ENCODE measurements at regions not wholly inside any gene's neighbourhood (a gene's known extent, or its start where the extent isn't known, plus 50 kb on each side); places are given as distances from the start of the nearest gene placed in this dataset.
"Not testable (repeated sequence)": the region's sequence is repeated elsewhere in the genome, so short reads cannot be mapped to it uniquely, and the experiment has no call there.

DNA sequence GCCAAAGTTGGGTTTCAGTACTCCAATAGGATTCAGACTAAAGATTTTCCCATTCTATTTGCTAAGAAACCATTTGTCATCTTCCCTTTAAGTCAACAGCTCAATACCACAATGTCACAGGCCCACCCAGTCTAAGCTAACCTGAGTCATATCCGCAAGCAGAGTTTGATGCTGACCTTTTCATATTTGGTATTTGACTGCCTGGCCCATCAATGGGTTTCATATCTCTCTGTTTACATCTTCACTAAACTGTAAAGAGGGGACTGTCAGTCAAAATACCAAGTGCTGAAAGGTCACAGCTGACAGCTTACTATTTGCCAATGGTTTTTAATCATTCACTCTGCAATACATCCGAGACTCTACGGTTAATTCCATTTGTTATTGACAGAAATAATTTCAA lies 707.5 kb upstream of the ACTRT1 start:
- no peak for DNase-seq

DNA sequence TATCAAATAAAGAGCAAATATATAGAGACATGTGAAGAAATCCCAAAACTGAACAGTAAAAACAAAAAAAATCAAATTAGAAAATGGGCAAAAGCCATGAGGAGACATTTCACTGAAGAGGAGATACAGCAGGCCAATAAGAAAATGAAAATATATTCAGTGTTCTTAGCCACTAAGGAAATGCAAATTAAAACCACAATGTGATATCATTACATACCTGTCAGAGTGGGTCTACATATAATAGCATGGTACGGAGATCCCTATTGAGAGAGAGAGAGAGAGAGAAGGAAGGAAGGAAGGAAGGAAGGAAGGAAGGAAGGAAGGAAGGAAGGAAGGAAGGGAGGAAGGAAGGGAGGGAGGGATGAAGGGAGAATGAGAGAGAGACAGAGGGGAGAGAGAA lies 707.0 kb upstream of the ACTRT1 start:
- DNase-seq: no peak

DNA sequence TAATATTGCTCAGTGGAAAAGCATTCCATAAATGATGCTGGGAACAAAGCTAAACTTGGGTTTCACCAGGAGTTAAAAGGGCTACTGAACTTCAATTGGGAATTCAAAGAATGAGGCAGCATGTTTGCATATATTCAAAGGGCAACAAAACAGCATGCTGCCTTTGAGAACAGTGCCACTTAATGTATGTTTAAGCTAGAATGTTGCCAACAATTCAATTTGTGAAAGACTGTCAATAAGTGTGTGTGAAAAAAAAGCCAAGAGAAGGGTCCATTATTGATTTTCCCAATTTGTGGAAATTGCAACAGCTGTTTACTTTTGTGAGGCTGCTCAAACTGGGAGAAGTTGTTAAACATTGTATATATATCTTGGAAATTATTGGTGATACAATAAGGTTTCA lies 701.9 kb upstream of the ACTRT1 start:
- DNase-seq: no peak

DNA sequence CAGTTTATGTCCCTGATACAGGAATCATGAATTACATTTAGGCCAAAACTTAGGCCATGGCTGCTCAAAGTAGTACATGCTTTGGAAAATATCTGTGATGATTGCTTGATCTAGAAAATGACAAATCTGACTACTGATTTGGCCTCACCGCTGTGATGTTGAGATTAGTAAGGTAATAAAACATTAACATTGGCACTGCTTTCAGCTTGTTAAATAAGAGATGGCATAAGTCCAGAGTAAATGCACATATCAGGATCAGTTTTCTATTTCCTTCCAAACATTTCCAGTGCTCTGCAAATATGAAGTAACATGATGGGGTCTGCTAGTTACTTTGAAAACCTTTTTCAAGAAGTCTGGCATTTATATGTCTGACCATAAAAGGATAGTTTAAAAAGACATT lies 687.3 kb upstream of the ACTRT1 start:
- DNase-seq: no peak

- DNase-seq: no peak
Observed at GRCh38 chrX:128728943-128729342, 676.7 kb upstream of the ACTRT1 start.

DNA sequence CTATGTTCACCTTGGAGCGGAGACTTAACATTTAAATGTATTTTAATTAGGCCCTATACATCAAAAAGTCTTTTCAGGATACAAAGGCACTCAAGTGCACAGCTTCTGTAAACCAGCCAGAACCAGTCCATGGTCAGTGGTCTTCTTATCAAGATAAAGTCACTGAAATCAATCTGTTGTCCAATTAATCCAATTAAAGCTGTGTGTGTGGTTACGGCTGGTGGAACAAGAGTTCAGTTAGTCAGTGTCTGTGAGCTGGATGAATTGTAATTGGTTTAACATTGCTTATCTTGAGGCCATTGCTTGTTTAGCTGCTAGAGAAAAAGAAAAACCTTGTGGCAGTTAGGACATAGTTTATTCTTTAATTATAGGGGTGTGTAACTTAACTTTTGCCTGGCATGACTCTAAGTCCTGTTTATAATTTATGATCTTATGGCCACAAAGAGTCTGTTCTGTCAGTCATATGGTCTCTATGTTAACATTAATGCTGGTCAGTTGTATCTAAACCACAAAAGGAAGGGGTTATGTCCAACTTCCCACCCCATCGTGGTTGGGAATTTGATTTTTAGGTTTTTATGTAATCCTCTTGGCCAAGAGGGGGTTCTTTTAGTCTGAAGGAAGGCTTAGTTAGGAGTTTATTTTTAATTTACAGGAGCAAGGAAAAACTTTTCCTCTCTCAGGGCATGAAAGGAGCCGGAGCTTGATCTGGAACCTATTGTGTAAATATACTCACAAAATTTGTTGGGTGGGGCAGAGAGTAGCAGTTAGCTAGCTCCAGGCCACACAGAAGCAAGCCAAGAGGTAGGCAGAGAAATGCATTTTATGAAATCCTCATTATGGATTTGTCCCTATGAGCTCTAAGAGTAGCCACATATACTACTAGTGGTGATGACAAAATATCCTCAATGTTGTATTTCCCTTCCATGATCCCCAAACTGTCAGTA lies 665.7 kb upstream of the ACTRT1 start:
- DNase-seq: no peak

GRCh38 chrX:128714425-128714824 lies 662.2 kb upstream of the ACTRT1 start:
- no peak for DNase-seq

DNA sequence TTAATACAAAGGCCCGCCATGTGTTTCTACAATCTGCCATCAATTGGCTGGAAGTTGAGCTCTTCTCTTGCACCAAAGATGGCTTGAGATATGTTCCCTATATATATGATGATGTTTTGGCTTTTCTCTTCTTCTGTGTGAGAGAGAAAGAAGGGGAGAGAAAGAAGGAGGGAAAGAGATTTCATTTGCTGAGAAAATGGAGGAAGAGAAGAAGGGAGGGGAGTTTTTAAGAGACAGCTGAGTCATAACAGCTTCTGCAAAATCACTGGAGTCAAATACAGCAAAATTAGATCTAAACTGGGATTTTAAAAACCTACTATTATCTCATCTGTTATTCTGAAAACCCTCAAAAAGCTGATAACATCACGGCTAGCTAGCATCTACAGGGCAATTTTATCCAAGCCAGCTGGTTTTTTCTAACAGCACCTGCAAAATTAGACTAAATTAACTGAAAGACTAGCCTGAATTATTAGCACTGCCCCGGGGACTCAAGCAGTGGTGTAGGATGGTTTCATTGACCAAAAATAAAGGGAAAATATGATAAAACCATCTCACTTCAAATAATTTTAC lies 647.6 kb upstream of the ACTRT1 start:
- no peak for DNase-seq

GRCh38 chrX:128698573-128699181 lies 646.5 kb upstream of the ACTRT1 start:
- no peak for DNase-seq

DNA sequence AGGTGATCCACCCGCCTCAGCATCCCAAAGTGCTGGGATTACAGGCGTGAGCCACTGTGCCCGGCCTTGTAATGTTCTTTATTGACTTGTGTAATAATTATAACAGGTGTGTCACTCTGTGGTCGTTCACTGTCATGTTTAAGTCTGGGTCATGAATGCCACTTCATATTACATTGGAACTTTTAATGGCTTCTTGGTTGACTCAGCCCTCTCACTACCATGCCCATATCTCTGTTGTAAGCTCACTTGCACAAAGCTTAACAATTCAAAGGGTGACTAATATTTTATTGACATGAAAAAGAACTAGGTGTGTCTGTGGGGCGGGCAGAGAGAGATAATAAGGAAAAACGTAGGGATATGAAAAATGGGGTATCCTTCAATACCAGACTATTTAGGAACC lies 639.7 kb upstream of the ACTRT1 start:
- DNase-seq: no peak

DNA sequence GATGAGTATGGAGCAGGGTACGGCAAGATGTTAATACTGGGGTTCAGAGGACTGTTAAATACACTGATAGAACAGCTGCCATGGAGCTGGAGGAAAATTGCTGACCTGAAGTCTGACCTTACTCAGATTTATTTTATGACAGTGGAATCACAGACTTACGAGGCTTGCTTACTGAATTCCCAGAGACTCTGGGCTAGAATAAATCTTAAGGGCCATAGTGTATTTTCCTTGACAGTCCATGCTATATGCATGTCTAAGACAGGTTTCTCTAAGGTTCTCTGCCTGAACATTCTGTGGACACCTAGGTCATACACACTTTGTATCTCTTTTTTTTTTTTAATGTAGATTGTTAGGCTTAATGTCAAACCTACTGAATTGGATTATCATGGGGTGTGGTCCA lies 633.2 kb upstream of the ACTRT1 start:
- no peak for DNase-seq

GRCh38 chrX:128676651-128677050 lies 624.4 kb upstream of the ACTRT1 start:
- DNase-seq: no peak

GRCh38 chrX:128674326-128675086 lies 622.3 kb upstream of the ACTRT1 start:
- not testable (repeated sequence) for DNase-seq

DNA sequence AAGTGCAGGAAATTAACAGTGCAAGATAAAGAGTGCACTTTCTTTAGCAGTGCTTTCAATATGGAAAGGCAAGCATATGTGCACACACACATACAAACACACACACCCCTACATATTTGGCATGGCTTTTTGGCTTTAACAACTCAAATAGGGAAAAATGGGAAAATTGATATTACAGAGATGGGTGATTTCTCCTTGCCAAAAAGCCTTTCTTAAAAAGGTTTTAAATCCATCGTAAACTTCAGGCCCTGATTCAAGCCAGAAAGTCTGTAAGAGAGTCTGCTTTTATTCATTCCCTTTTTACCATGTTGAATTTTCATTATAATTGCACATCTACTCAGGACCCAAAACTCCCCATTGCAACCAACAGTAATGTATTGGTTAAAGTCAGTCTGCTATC lies 612.0 kb upstream of the ACTRT1 start:
- DNase-seq: no peak

GRCh38 chrX:128653524-128654060 lies 601.4 kb upstream of the ACTRT1 start:
- no peak for DNase-seq

DNA sequence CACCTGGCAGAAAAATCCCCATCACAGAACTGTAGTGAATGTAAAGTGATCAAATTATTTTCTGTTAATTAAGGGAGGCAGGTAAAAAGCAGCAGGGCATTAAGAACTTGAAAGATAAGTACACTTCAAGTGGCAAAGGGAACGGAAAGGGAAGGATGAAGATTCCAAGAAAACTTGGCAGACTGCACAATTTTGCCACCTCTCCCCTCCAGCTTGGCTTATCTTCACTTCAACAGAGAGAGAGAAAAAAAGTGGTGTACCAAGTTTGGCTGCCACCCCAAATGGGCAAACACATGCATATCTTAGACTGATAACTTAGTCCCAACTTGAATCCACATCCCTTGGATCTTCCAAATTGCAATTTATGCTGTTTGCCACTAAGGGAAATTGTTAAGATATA lies 598.1 kb upstream of the ACTRT1 start:
- DNase-seq: no peak

DNA sequence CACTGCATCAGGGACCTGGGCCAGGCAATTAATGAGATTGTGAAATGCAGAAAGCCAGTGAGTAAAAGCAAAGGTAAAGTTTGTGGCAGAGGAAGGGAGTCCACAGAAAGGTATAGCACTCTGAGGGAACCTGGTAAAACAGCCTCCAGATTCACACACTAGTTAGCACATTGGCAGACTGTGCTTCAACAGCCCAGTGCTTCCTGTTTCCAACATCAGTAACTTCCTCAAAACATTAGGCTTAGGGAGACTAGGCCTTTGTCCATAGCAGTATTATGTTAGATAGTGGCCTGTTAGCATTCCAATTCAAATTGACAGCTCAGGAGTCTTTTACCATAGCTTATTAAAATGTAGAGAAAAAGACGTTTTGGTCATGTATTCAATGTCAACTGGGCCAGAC lies 582.6 kb upstream of the ACTRT1 start:
- no peak for DNase-seq

GRCh38 chrX:128623361-128623760 lies 571.2 kb upstream of the ACTRT1 start:
- no peak for DNase-seq

DNA sequence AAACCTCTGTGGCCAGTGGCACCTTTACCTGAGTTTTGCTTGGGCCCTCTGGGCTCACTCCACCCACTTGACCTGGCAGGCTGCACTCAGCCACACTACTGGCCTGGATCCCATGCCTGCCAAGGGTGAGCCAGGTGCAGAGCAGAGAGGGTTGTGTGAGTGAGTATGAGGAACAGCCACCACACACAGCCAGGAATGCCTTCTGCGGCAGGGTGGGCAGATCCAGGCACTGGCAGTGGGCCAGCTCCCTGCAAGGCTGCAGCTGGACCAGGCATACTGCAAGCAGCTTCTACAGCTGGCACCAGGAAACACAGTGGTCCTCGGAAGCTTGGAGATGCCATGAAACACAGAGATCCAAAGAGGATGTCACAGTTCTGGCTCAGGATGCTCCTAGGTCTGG lies 570.1 kb upstream of the ACTRT1 start:
- no peak for DNase-seq

DNA sequence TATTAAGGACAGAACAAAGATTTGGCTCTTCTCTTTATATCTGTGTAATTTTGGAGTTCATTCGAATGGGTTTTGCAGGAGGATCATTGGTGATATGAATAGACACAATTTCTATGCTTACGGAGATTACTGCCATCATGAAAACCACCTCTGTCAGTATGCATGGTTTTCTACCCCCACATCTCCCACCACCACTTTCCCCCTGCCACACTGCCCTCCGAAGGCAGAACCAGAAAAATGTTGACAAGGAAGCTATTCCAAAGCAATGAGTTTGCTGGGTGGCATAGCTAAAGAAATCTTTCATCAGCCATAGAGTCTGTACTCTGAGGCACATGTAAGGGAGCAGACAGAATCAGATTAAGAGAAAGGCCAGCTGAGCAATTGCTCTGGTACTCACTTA lies 567.3 kb upstream of the ACTRT1 start:
- no peak for DNase-seq

DNA sequence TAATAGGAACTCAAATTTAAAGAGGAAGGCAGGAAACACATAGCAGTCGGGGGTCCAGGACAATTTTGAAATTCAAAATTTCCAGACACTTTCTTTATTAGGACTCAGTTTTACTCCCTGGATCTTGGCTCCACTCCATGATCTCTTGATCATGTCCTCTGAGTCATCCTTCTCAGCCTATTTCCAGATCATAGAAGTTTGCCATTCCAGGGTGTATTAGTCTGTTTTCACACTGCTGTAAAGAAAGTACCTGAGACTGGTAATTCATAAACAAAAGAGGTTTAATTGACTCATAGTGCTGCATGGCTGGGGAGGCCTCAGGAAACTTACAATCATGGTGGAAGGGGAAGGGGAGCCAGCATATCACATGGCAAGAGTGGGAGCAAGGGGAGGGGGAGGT lies 564.7 kb upstream of the ACTRT1 start:
- DNase-seq: no peak

- not testable (repeated sequence) for DNase-seq
Observed at GRCh38 chrX:128606817-128607216, 554.6 kb upstream of the ACTRT1 start.

- DNase-seq: not testable (repeated sequence)
Observed at GRCh38 chrX:128606357-128606756, 554.2 kb upstream of the ACTRT1 start.

Measured in T-helper 2 cell (primary cell).